ENCODE measurements at regions not wholly inside any gene's neighbourhood (a gene's known extent, or its start where the extent isn't known, plus 50 kb on each side); places are given as distances from the start of the nearest gene placed in this dataset.
"Not testable (repeated sequence)": the region's sequence is repeated elsewhere in the genome, so short reads cannot be mapped to it uniquely, and the experiment has no call there.

DNA sequence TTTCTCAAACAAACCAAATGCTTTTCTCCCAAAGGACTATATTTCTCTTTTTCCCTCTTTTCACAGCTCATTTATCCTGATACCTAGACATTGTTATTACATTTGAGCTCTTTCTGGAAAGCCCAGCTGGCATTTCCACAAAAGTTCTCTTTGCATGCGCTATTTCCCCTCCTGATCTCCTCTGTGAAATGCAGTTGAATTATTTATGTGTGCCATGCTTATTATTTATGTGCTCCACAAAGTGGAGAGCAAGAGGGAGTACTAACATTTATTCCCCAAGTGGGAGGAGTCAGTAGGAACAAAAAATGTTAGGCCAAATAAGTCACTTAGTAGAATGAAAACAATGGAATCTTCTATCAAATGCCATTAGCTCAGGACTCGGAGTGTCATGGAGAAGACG, 626.6 kb upstream of the IGFBP7 start:
- TF ChIP-seq POLR2A (IDR thresholded peaks at IDR 0.05) (no peak), POLR2AphosphoS5 (IDR thresholded peaks at IDR 0.05) (no peak)
- TF ChIP-seq, protein P1, sequence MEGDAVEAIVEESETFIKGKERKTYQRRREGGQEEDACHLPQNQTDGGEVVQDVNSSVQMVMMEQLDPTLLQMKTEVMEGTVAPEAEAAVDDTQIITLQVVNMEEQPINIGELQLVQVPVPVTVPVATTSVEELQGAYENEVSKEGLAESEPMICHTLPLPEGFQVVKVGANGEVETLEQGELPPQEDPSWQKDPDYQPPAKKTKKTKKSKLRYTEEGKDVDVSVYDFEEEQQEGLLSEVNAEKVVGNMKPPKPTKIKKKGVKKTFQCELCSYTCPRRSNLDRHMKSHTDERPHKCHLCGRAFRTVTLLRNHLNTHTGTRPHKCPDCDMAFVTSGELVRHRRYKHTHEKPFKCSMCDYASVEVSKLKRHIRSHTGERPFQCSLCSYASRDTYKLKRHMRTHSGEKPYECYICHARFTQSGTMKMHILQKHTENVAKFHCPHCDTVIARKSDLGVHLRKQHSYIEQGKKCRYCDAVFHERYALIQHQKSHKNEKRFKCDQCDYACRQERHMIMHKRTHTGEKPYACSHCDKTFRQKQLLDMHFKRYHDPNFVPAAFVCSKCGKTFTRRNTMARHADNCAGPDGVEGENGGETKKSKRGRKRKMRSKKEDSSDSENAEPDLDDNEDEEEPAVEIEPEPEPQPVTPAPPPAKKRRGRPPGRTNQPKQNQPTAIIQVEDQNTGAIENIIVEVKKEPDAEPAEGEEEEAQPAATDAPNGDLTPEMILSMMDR (IDR thresholded peaks at IDR 0.05 in 8 of 11, conservative IDR thresholded peaks at IDR 0.05 in 3 of 11): no peak
- Histone ChIP-seq H3K4me1 (no peaks in the 10 kb centered on the region), H3K36me3 (no peaks in the 10 kb centered on the region), H3K27ac (no peak overlapping the region), H3K27me3 (replicated peaks in 1 of 7) (no peaks in the 10 kb centered on the region), H3K4me3 (no peak overlapping the region), H3K9me3 (no peaks in the 10 kb centered on the region)
- intact Hi-C loops (cut with DNase I; ENCODE audit: low total_unique reads): no loop called here
- no peak for DNase-seq
- WGBS, 5 donors: 81 to 86% (median 85%) methylated on average over 3 of the region's 3 CpGs

DNA sequence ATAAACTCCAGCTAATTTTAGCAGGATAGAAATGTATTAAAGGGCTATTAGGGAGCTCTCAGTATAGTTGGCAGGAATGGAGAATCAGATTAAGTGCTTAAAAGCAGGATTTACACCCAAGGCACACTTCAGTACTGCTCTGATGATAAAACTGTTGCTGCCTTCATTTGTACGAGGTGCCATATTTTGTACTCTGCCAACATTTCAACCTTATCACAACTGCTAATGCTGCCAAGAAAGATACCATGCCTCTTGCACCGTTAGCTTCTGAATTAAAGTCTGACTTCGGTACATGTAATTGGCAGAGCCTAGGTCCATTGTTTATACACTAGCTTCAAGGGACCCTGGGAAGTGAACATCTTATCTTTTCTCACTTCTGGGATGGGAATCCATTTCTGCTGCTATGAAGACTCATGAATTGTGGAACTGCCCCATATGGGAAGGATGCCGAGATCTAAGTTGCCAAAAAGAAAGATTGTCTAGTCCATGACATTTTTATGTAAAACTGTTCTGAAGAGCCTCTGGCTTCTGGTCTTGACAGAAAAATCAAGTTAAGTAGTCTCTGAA, 624.0 kb upstream of the IGFBP7 start:
- H3K27ac ChIP-seq: no peak overlapping the region
- intact Hi-C loops (cut with DNase I; ENCODE audit: low total_unique reads): no loop called here
- WGBS, 5 donors: 80 to 95% (median 84%) methylated on average over 4 of the region's 4 CpGs
- DNase-seq: no peak
- no peaks in the 10 kb centered on the region for H3K36me3 ChIP-seq
- H3K4me1 ChIP-seq: no peaks in the 10 kb centered on the region
- TF ChIP-seq, protein P1 (IDR thresholded peaks at IDR 0.05 in 8 of 11, conservative IDR thresholded peaks at IDR 0.05 in 3 of 11): no peak
- TF ChIP-seq POLR2AphosphoS5 (IDR thresholded peaks at IDR 0.05) (no peak), POLR2A (IDR thresholded peaks at IDR 0.05) (no peak)
- H3K9me3 ChIP-seq: peaks cover 0 to 13% (median 0%) of the 10 kb centered on the region in 8 donors
- H3K27me3 ChIP-seq (replicated peaks in 1 of 7): no peaks in the 10 kb centered on the region
- H3K4me3 ChIP-seq: no peak overlapping the region

DNA sequence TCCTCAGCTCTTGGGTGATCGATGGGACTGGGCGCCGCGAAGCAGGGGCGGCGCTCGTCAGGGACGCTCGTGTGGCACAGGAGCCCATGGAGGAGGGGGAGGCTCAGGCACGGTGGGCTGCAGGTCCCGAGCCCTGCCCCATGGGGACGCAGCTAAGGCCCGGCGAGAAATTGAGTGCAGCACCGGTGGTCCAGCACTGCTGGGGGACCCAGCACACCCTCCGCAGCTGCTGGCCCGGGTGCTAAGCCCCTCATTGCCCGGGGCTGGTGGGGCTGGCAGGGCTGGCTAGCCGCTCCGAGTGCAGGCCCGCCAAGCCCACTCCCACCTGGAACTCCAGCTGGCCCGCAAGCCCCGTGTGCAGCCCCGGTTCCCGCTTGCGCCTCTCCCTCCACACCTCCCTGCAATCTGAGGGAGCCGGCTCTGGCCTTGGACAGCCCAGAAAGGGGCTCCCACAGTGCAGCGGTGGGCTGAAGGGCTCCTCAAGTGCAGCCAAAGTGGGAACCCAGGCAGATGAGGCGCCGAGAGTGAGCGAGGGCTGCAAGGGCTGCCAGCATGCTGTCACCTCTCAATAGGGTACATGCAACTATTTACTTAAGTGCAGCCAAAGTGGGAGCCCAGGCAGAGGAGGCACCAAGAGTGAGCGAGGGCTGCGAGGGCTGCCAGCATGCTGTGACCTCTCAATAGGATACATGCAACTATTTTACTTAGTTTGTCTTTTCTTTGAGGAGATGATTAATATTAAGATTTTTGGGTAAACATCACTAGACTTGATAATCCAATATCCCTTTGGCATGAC, 619.8 kb upstream of the IGFBP7 start:
- H3K27me3 ChIP-seq (replicated peaks in 1 of 7); H3K4me1 ChIP-seq; intact Hi-C loops (cut with DNase I; ENCODE audit: low total_unique reads); H3K4me3 ChIP-seq; H3K27ac ChIP-seq; H3K36me3 ChIP-seq; DNase-seq: not testable (repeated sequence)
- peaks cover 0 to 13% (median 0%) of the 10 kb centered on the region in 8 donors for H3K9me3 ChIP-seq
- WGBS, 5 donors: 78 to 91% (median 87%) methylated on average over 18 to 33 of the region's 33 CpGs

DNA sequence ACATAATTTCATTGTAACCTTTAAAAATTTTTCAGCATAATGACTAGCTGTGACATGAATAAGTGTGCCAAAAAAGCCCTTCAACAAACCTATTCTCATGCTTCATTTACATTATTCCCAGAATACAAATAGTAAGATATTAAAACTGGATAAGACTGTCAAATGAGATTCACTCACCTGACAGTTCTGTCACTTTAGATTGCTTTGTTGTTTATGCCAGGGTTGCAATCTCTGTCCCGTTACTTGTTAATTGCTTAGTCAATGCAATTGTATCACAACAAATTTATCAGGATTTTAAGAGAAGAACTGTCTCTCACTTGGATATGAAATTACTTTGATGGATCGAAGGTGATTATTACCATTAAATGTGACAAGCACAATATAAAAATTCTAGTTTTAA, 616.0 kb upstream of the IGFBP7 start:
- H3K9me3 ChIP-seq: peaks cover 0 to 13% (median 0%) of the 10 kb centered on the region in 8 donors
- no peak overlapping the region for H3K4me3 ChIP-seq
- DNase-seq: no peak
- H3K27me3 ChIP-seq (replicated peaks in 1 of 7): no peaks in the 10 kb centered on the region
- no peak overlapping the region for H3K27ac ChIP-seq
- H3K36me3 ChIP-seq: no peaks in the 10 kb centered on the region
- intact Hi-C loops (cut with DNase I; ENCODE audit: low total_unique reads): no loop called here
- H3K4me1 ChIP-seq: no peaks in the 10 kb centered on the region
- 86 to 94% (median 88%) methylated on average over 2 of the region's 2 CpGs for WGBS, 5 donors
- TF ChIP-seq POLR2A (IDR thresholded peaks at IDR 0.05): no peak
- TF ChIP-seq, protein P1 (IDR thresholded peaks at IDR 0.05 in 8 of 11, conservative IDR thresholded peaks at IDR 0.05 in 3 of 11): no peak
- no peak for TF ChIP-seq POLR2AphosphoS5 (IDR thresholded peaks at IDR 0.05)

Data from spleen (tissue), 11 donors.